GM12874 (cell line): ENCODE measurements at regions not wholly inside any gene's neighbourhood (a gene's known extent, or its start where the extent isn't known, plus 50 kb on each side); places are given as distances from the start of the nearest gene placed in this dataset.

ENCODE experiments used
- CTCF ChIP-seq: IDR thresholded peaks from 2 replicates; pipeline ENCODE4 v1.5.1; 2011; ENCODE audit warnings: low read depth, mild to moderate bottlenecking, control low read depth, low read length, moderate library complexity; ENCODE audit not compliant: insufficient read depth

- peak; percentile 34; the same call in 1 of the 2 replicates for TF ChIP-seq CTCF
Observed at GRCh38 chr7:106793015-106793975, 71.8 kb upstream of the PIK3CG start.

GRCh38 chr7:106794276-106795083, 70.6 kb upstream of the PIK3CG start:
- no peak for TF ChIP-seq CTCF

- no peak for TF ChIP-seq CTCF
Observed at GRCh38 chr7:106795084-106795876, 69.8 kb upstream of the PIK3CG start.

- TF ChIP-seq CTCF = no peak
Observed at GRCh38 chr7:106795877-106796231, 69.2 kb upstream of the PIK3CG start.

GRCh38 chr7:106797937-106798336, 67.1 kb upstream of the PIK3CG start:
- TF ChIP-seq CTCF = no peak

GRCh38 chr7:106802589-106802988, 62.5 kb upstream of the PIK3CG start:
- TF ChIP-seq CTCF = no peak
